ENCODE measurements at regions not wholly inside any gene's neighbourhood (a gene's known extent, or its start where the extent isn't known, plus 50 kb on each side); places are given as distances from the start of the nearest gene placed in this dataset.

DNA sequence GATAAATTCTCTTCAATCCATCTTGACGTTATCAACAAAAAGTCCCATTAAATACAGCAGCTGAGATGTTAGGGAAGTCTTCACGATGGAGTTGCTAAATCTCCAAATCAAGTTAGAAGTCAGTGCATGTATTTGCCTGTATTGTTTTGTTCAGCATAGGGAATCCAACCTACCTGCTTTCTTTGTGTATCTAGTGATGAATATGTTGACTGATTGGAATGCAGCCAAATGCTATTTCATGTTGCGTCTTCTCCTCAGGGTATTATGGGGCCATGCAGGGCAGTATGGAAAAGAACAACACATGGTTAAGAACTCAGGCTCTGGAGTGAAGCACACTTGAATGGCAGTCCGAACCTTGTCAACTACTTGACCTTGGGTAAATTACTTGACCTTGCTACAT is 529.5 kb upstream of the ZNF462 start:
- Histone ChIP-seq H3K4me3 (ENCODE audit: low read depth in 1 of 3, low read length in 3 of 3) (no peak overlapping the region), H3K9ac (ENCODE audit: low read depth in 1 of 2, low read length in 2 of 2) (no peak overlapping the region), H3K4me1 (ENCODE audit: control insufficient read depth in 4 of 4, insufficient read depth in 4 of 4, low read length in 3 of 4) (no peaks in the 10 kb centered on the region), H3K36me3 (ENCODE audit: control insufficient read depth in 4 of 4, insufficient read depth in 3 of 4, low read depth in 1 of 4, low read length in 3 of 4) (no peaks in the 10 kb centered on the region), H3K9me3 (ENCODE audit: control insufficient read depth in 4 of 4, low read length in 3 of 4) (no peaks in the 10 kb centered on the region), H3K27ac (ENCODE audit: low read depth in 1 of 2, low read length in 2 of 2) (no peak overlapping the region), H3K27me3 (ENCODE audit: control insufficient read depth in 4 of 4, insufficient read depth in 4 of 4, low read length in 3 of 4) (no peaks in the 10 kb centered on the region)
- 72% methylated on average over 4 of the region's 4 CpGs for WGBS
- TF ChIP-seq RAD21 (IDR thresholded peaks at IDR 0.05), result no peak
- TF ChIP-seq, protein P1, sequence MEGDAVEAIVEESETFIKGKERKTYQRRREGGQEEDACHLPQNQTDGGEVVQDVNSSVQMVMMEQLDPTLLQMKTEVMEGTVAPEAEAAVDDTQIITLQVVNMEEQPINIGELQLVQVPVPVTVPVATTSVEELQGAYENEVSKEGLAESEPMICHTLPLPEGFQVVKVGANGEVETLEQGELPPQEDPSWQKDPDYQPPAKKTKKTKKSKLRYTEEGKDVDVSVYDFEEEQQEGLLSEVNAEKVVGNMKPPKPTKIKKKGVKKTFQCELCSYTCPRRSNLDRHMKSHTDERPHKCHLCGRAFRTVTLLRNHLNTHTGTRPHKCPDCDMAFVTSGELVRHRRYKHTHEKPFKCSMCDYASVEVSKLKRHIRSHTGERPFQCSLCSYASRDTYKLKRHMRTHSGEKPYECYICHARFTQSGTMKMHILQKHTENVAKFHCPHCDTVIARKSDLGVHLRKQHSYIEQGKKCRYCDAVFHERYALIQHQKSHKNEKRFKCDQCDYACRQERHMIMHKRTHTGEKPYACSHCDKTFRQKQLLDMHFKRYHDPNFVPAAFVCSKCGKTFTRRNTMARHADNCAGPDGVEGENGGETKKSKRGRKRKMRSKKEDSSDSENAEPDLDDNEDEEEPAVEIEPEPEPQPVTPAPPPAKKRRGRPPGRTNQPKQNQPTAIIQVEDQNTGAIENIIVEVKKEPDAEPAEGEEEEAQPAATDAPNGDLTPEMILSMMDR (IDR thresholded peaks at IDR 0.05; ENCODE audit: low read depth, low read length, missing input control), result no peak
- no peak for TF ChIP-seq FOXA1 (IDR thresholded peaks at IDR 0.05)
- TF ChIP-seq FOXA2 (IDR thresholded peaks at IDR 0.05), result no peak
- TF ChIP-seq, protein P2, sequence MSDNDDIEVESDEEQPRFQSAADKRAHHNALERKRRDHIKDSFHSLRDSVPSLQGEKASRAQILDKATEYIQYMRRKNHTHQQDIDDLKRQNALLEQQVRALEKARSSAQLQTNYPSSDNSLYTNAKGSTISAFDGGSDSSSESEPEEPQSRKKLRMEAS (IDR thresholded peaks at IDR 0.05), result no peak
- TF ChIP-seq, protein P3, sequence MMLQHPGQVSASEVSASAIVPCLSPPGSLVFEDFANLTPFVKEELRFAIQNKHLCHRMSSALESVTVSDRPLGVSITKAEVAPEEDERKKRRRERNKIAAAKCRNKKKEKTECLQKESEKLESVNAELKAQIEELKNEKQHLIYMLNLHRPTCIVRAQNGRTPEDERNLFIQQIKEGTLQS (IDR thresholded peaks at IDR 0.05), result no peak
- no peak for TF ChIP-seq SP1 (IDR thresholded peaks at IDR 0.05)
- TF ChIP-seq GABPA (IDR thresholded peaks at IDR 0.05 in 1 of 2, conservative IDR thresholded peaks at IDR 0.05 in 1 of 2), result no peak
- TF ChIP-seq HNF4A (conservative IDR thresholded peaks at IDR 0.05), result no peak
- TF ChIP-seq EGR1 (IDR thresholded peaks at IDR 0.05; ENCODE audit: low read depth in 2 of 2), result no peak
- TF ChIP-seq, protein P4, sequence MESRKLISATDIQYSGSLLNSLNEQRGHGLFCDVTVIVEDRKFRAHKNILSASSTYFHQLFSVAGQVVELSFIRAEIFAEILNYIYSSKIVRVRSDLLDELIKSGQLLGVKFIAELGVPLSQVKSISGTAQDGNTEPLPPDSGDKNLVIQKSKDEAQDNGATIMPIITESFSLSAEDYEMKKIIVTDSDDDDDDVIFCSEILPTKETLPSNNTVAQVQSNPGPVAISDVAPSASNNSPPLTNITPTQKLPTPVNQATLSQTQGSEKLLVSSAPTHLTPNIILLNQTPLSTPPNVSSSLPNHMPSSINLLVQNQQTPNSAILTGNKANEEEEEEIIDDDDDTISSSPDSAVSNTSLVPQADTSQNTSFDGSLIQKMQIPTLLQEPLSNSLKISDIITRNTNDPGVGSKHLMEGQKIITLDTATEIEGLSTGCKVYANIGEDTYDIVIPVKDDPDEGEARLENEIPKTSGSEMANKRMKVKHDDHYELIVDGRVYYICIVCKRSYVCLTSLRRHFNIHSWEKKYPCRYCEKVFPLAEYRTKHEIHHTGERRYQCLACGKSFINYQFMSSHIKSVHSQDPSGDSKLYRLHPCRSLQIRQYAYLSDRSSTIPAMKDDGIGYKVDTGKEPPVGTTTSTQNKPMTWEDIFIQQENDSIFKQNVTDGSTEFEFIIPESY (IDR thresholded peaks at IDR 0.05), result no peak
- TF ChIP-seq JUND (IDR thresholded peaks at IDR 0.05), result no peak
- no peak for TF ChIP-seq HNF4G (IDR thresholded peaks at IDR 0.05)
- TF ChIP-seq TAF1 (conservative IDR thresholded peaks at IDR 0.05), result no peak
- TF ChIP-seq YY1 (IDR thresholded peaks at IDR 0.05), result no peak
- no peak for TF ChIP-seq NR2F2 (IDR thresholded peaks at IDR 0.05)
- DNase-seq (ENCODE audit: low spot score), result no peak

DNA sequence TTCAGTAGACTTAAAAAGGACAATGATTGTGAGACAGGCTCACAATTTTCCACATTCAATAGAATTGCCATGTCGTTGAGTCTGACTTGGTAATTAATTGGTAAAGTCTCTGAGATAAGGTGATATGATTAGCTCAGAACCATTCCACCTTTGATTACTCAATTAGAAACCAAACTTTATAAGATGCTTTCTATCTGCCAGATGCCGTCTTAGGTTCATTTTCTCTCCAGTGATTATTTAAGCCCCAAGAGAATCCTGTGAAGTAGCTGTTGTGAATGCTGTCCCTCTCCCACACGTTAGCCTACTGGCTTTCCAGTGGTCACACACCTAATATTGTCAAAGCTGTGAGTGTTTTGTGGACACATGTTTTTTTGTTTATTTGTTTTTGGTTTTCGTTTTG is 528.9 kb upstream of the ZNF462 start:
- TF ChIP-seq YY1 (IDR thresholded peaks at IDR 0.05), result no peak
- no peak for TF ChIP-seq RAD21 (IDR thresholded peaks at IDR 0.05)
- Histone ChIP-seq H3K4me3 (ENCODE audit: low read depth in 1 of 3, low read length in 3 of 3) (no peak overlapping the region), H3K27me3 (ENCODE audit: control insufficient read depth in 4 of 4, insufficient read depth in 4 of 4, low read length in 3 of 4) (no peaks in the 10 kb centered on the region), H3K9me3 (ENCODE audit: control insufficient read depth in 4 of 4, low read length in 3 of 4) (no peaks in the 10 kb centered on the region), H3K36me3 (ENCODE audit: control insufficient read depth in 4 of 4, insufficient read depth in 3 of 4, low read depth in 1 of 4, low read length in 3 of 4) (no peaks in the 10 kb centered on the region), H3K27ac (ENCODE audit: low read depth in 1 of 2, low read length in 2 of 2) (no peak overlapping the region), H3K4me1 (ENCODE audit: control insufficient read depth in 4 of 4, insufficient read depth in 4 of 4, low read length in 3 of 4) (no peaks in the 10 kb centered on the region), H3K9ac (ENCODE audit: low read depth in 1 of 2, low read length in 2 of 2) (no peak overlapping the region)
- DNase-seq (ENCODE audit: low spot score), result no peak
- WGBS, result 64% methylated on average over 4 of the region's 4 CpGs

DNA sequence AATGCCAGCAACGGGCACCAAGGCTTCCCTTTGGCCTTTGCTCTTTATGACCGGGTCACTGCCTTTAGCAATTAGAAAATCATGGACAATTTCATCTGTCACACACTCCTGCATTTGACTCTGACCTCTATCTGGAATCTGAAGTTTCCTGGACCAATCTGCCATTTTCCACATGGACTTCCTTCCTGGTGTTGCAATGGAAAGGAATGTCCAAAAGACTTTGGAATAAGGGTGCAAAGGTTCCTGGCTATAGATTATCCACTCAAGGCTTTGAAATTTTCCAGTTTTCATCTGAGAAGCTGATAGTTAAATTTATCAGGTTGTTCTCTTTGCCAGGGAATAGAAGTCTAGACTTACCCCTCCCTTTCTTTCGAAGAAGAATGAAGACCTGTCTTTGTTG is 523.1 kb upstream of the ZNF462 start:
- H3K4me1 ChIP-seq (ENCODE audit: control insufficient read depth in 4 of 4, insufficient read depth in 4 of 4, low read length in 3 of 4), result no peaks in the 10 kb centered on the region
- no peak overlapping the region for H3K27ac ChIP-seq (ENCODE audit: low read depth in 1 of 2, low read length in 2 of 2)
- no peaks in the 10 kb centered on the region for H3K36me3 ChIP-seq (ENCODE audit: control insufficient read depth in 4 of 4, insufficient read depth in 3 of 4, low read depth in 1 of 4, low read length in 3 of 4)
- H3K9ac ChIP-seq (ENCODE audit: low read depth in 1 of 2, low read length in 2 of 2), result no peak overlapping the region
- TF ChIP-seq HNF4A (conservative IDR thresholded peaks at IDR 0.05) (peak; percentile 60 to 74), SP1 (IDR thresholded peaks at IDR 0.05) (no peak), HNF4G (IDR thresholded peaks at IDR 0.05) (no peak), JUND (IDR thresholded peaks at IDR 0.05) (no peak), YY1 (IDR thresholded peaks at IDR 0.05) (no peak), NR2F2 (IDR thresholded peaks at IDR 0.05) (peak; percentile 88), FOXA2 (IDR thresholded peaks at IDR 0.05) (no peak), RAD21 (IDR thresholded peaks at IDR 0.05) (no peak), RXRA (IDR thresholded peaks at IDR 0.05) (peak in 1 of 2 donors; percentile 13)
- TF ChIP-seq, protein P5, sequence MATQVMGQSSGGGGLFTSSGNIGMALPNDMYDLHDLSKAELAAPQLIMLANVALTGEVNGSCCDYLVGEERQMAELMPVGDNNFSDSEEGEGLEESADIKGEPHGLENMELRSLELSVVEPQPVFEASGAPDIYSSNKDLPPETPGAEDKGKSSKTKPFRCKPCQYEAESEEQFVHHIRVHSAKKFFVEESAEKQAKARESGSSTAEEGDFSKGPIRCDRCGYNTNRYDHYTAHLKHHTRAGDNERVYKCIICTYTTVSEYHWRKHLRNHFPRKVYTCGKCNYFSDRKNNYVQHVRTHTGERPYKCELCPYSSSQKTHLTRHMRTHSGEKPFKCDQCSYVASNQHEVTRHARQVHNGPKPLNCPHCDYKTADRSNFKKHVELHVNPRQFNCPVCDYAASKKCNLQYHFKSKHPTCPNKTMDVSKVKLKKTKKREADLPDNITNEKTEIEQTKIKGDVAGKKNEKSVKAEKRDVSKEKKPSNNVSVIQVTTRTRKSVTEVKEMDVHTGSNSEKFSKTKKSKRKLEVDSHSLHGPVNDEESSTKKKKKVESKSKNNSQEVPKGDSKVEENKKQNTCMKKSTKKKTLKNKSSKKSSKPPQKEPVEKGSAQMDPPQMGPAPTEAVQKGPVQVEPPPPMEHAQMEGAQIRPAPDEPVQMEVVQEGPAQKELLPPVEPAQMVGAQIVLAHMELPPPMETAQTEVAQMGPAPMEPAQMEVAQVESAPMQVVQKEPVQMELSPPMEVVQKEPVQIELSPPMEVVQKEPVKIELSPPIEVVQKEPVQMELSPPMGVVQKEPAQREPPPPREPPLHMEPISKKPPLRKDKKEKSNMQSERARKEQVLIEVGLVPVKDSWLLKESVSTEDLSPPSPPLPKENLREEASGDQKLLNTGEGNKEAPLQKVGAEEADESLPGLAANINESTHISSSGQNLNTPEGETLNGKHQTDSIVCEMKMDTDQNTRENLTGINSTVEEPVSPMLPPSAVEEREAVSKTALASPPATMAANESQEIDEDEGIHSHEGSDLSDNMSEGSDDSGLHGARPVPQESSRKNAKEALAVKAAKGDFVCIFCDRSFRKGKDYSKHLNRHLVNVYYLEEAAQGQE (IDR thresholded peaks at IDR 0.05), result no peak
- TF ChIP-seq, protein P1 (IDR thresholded peaks at IDR 0.05; ENCODE audit: low read depth, low read length, missing input control), result no peak
- TF ChIP-seq, protein P3 (IDR thresholded peaks at IDR 0.05), result no peak
- 62% methylated on average over 3 of the region's 3 CpGs for WGBS
- no peak overlapping the region for H3K4me3 ChIP-seq (ENCODE audit: low read depth in 1 of 3, low read length in 3 of 3)
- no peaks in the 10 kb centered on the region for H3K9me3 ChIP-seq (ENCODE audit: control insufficient read depth in 4 of 4, low read length in 3 of 4)
- no peak for DNase-seq (ENCODE audit: low spot score)
- no peaks in the 10 kb centered on the region for H3K27me3 ChIP-seq (ENCODE audit: control insufficient read depth in 4 of 4, insufficient read depth in 4 of 4, low read length in 3 of 4)

Data from liver (tissue), 8 donors.